A673 (cell line): ENCODE measurements at regions not wholly inside any gene's neighbourhood (a gene's known extent, or its start where the extent isn't known, plus 50 kb on each side); places are given as distances from the start of the nearest gene placed in this dataset.

Source experiments
- EZH2 ChIP-seq: fragments of 200-600 bp; sonication (generic); IDR thresholded peaks from 2 replicates; pipeline ENCODE4 v1.6.1; 2017; ENCODE audit warnings: borderline replicate concordance, low read depth, mild to moderate bottlenecking, mixed read lengths, antibody characterized with exemption, low read length; ENCODE audit not compliant: poor library complexity, severe bottlenecking
- TF ChIP-seq, protein P1 (sequence below): fragments of 300-800, 200-600 bp; sonication (generic); conservative IDR thresholded peaks from 2 replicates; pipeline ENCODE4 v1.5.1; 2017; ENCODE audit warnings: low read depth, mild to moderate bottlenecking, antibody characterized with exemption, low read length, moderate library complexity, mixed read lengths

- TF ChIP-seq, protein P1, sequence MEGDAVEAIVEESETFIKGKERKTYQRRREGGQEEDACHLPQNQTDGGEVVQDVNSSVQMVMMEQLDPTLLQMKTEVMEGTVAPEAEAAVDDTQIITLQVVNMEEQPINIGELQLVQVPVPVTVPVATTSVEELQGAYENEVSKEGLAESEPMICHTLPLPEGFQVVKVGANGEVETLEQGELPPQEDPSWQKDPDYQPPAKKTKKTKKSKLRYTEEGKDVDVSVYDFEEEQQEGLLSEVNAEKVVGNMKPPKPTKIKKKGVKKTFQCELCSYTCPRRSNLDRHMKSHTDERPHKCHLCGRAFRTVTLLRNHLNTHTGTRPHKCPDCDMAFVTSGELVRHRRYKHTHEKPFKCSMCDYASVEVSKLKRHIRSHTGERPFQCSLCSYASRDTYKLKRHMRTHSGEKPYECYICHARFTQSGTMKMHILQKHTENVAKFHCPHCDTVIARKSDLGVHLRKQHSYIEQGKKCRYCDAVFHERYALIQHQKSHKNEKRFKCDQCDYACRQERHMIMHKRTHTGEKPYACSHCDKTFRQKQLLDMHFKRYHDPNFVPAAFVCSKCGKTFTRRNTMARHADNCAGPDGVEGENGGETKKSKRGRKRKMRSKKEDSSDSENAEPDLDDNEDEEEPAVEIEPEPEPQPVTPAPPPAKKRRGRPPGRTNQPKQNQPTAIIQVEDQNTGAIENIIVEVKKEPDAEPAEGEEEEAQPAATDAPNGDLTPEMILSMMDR, result no peak
- TF ChIP-seq EZH2, result no peak
Measured at GRCh38 chr10:43873717-43874116, 225.0 kb upstream of the ZNF32 start.
